ENCODE measurements at regions not wholly inside any gene's neighbourhood (a gene's known extent, or its start where the extent isn't known, plus 50 kb on each side); places are given as distances from the start of the nearest gene placed in this dataset.

- TF ChIP-seq ZNF70 (CRISPR knock-in tag; IDR thresholded peaks at IDR 0.05) (no peak), ZFP3 (CRISPR knock-in tag; IDR thresholded peaks at IDR 0.05) (no peak), CSRNP3 (CRISPR knock-in tag; IDR thresholded peaks at IDR 0.05) (no peak), ZC3H10 (CRISPR knock-in tag; IDR thresholded peaks at IDR 0.05) (no peak), PATZ1 (CRISPR knock-in tag; IDR thresholded peaks at IDR 0.05; ENCODE audit: borderline replicate concordance) (no peak)
These were observed 582.1 kb upstream of the JAG1 start for GRCh38 chr20:11255860-11256259.
